ENCODE measurements at regions not wholly inside any gene's neighbourhood (a gene's known extent, or its start where the extent isn't known, plus 50 kb on each side); places are given as distances from the start of the nearest gene placed in this dataset.

- H2BK12ac ChIP-seq (ENCODE audit: low read depth, low read length), result no peak overlapping the region
- H3K56ac ChIP-seq (replicated peaks; ENCODE audit: insufficient read length, low read depth, low read length), result no peak overlapping the region
- 96% methylated on average over 2 of the region's 2 CpGs; no CpG with 5 or more reads in 1 of the 2 experiments for WGBS, 2 experiments (ENCODE audit: extremely low coverage in 1 of 2, insufficient coverage in 1 of 2, insufficient read length in 1 of 2, insufficient replicate concordance in 2 of 2, low coverage in 1 of 2, low lambda C conversion rate in 2 of 2, missing lambda C conversion rate in 1 of 2)
- no peak overlapping the region for H3K9ac ChIP-seq (replicated peaks in 1 of 4; ENCODE audit: extremely low read depth in 1 of 4, low read depth in 3 of 4, low read length in 3 of 4)
- H3K23ac ChIP-seq (ENCODE audit: insufficient read length), result no peak overlapping the region
- H4K20me1 ChIP-seq (replicated peaks in 1 of 2; ENCODE audit: control insufficient read depth in 1 of 2, insufficient read depth in 2 of 2, low read length in 2 of 2), result no peaks in the 10 kb centered on the region
- TF ChIP-seq HDAC6 (IDR thresholded peaks at IDR 0.05; ENCODE audit: low read depth, low read length), result no peak
- TF ChIP-seq POU5F1 (IDR thresholded peaks at IDR 0.05; ENCODE audit: low read depth, low read length), result no peak
- TF ChIP-seq MAX (IDR thresholded peaks at IDR 0.05), result no peak
- TF ChIP-seq CTCF (IDR thresholded peaks at IDR 0.05; ENCODE audit: control extremely low read depth in 1 of 3, insufficient read depth in 1 of 3, low read depth in 1 of 3, low read length in 3 of 3), result no peak
- TF ChIP-seq TAF7 (optimal IDR thresholded peaks at IDR 0.05; ENCODE audit: borderline replicate concordance, low read depth, low read length), result no peak
- TF ChIP-seq CHD2 (IDR thresholded peaks at IDR 0.05; ENCODE audit: low read length), result no peak
- no peak for TF ChIP-seq GABPA (IDR thresholded peaks at IDR 0.05; ENCODE audit: borderline replicate concordance, insufficient read depth, low read length)
- TF ChIP-seq KDM4A (IDR thresholded peaks at IDR 0.05; ENCODE audit: low read depth, low read length, severe bottlenecking), result no peak
- no peak for TF ChIP-seq ZNF274 (IDR thresholded peaks at IDR 0.05; ENCODE audit: borderline replicate concordance, extremely low read depth, low read length)
- TF ChIP-seq ASH2L (IDR thresholded peaks at IDR 0.05; ENCODE audit: low read length), result no peak
- no peak for TF ChIP-seq EZH2 (IDR thresholded peaks at IDR 0.05; ENCODE audit: low read depth, low read length, severe bottlenecking)
- no peak overlapping the region for H3K4me3 ChIP-seq (ENCODE audit: extremely low read depth in 1 of 4, insufficient read depth in 2 of 4, low read depth in 3 of 4, low read length in 4 of 4)
- H3K18ac ChIP-seq (ENCODE audit: extremely low read depth, low read length), result no peak overlapping the region
- no peaks in the 10 kb centered on the region for H3K79me2 ChIP-seq (ENCODE audit: control insufficient read depth in 1 of 2, insufficient read depth in 2 of 2, low read length in 2 of 2)
- FAIRE-seq (no peak), DNase-seq (ENCODE audit: low read depth in 1 of 2, low spot score in 2 of 2) (no peak)
- no peak overlapping the region for H3K4ac ChIP-seq (replicated peaks; ENCODE audit: insufficient read length, low read depth, low read length)
- ChIA-PET POLR2A (ENCODE audit: partially characterized antibody) (no interaction called here), CTCF (ENCODE audit: partially characterized antibody) (no interaction called here)
- H2BK120ac ChIP-seq (replicated peaks; ENCODE audit: low read depth, low read length), result no peak overlapping the region
- no peaks in the 10 kb centered on the region for H3K27me3 ChIP-seq (replicated peaks in 1 of 4; ENCODE audit: control insufficient read depth in 3 of 4, extremely low read depth in 1 of 4, insufficient read depth in 3 of 4, low read length in 3 of 4)
- no peak overlapping the region for H4K5ac ChIP-seq (ENCODE audit: insufficient read length, low read depth, low read length)
- H3K36me3 ChIP-seq (ENCODE audit: control insufficient read depth in 2 of 4, insufficient read depth in 4 of 4, low read length in 3 of 4), result no peaks in the 10 kb centered on the region
- H4K8ac ChIP-seq (ENCODE audit: extremely low read depth, insufficient read depth, low read length), result no peak overlapping the region
- no peak overlapping the region for H2BK20ac ChIP-seq (ENCODE audit: low read length)
- H3K4me1 ChIP-seq (replicated peaks in 1 of 4; ENCODE audit: control insufficient read depth in 3 of 4, insufficient read depth in 4 of 4, low read length in 3 of 4), result peaks cover 0 to 3% (median 0%) of the 10 kb centered on the region in 4 experiments; a peak in 1 of 7 replicates
- H2AK5ac ChIP-seq (ENCODE audit: low read depth, low read length), result no peak overlapping the region
- H4K91ac ChIP-seq (replicated peaks; ENCODE audit: insufficient read length, low read length), result no peak overlapping the region
- H3K79me1 ChIP-seq (ENCODE audit: low read depth, low read length), result no peaks in the 10 kb centered on the region
- no peak overlapping the region for H2BK15ac ChIP-seq (ENCODE audit: low read length)
- no peaks in the 10 kb centered on the region; a peak in 1 of 4 replicates for H3K9me3 ChIP-seq (ENCODE audit: insufficient read depth in 2 of 2, low read depth in 1 of 2, low read length in 1 of 2)
- no peak overlapping the region for H3K14ac ChIP-seq (ENCODE audit: insufficient read length)
- H2BK5ac ChIP-seq (ENCODE audit: low read depth, low read length), result no peak overlapping the region
- no peaks in the 10 kb centered on the region for H3K23me2 ChIP-seq (ENCODE audit: low read depth, low read length)
- H3K27ac ChIP-seq (ENCODE audit: low read depth, low read length), result no peak overlapping the region
- H3K4me2 ChIP-seq (ENCODE audit: insufficient read depth in 1 of 2, low read depth in 2 of 2, low read length in 2 of 2), result no peak overlapping the region
- H2AFZ ChIP-seq (ENCODE audit: low read length), result 0 out of 2 replicates have a peak overlapping the region, but pooled peaks have one; percentile 30
These were observed 352.7 kb downstream of the CDH7 start for GRCh38 chr18:66103550-66103949.
